ENCODE measurements at regions not wholly inside any gene's neighbourhood (a gene's known extent, or its start where the extent isn't known, plus 50 kb on each side); places are given as distances from the start of the nearest gene placed in this dataset.

DNA sequence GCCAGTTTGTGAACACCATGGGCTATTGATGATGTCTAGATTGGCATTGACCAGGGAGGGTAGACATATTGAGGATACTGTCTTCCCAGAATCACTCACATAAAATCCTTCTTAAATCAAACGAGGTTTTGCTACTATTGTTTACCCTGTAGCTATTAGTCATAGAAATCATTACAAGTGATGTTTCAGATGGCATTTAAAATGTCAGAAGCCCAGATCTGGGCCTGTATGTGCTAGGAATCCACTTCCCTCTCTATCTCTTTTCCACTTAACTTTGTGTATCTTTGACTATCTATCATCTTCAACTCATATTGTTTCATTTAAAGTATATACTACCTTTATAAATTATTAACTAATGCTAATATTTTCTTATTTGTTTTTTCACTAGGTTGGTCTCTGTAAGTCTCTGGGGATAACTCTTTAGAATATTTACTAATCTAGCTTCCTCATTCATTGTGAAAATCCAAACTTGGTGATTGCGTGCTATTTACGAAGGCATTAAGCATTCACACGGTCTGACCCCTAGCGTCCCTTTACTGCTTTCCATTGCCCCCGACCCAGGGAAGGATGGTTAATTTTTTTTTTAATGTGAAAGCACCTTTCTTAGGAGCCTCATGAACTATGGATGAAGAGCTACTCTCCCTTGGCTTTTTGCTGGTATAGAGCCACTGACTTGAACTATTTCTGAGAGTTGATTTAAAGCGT, 281.8 kb downstream of the GPATCH2 start:
- Histone ChIP-seq H3K36me3 (ENCODE audit: control insufficient read depth in 2 of 2, insufficient read depth in 2 of 2, low read length in 2 of 2) (no peaks in the 10 kb centered on the region), H3K9ac (ENCODE audit: low read depth in 1 of 2, low read length in 2 of 2) (no peak overlapping the region), H3K9me3 (ENCODE audit: control insufficient read depth in 2 of 2, low read length in 2 of 2) (no peaks in the 10 kb centered on the region), H3K27me3 (ENCODE audit: control insufficient read depth in 2 of 2, insufficient read depth in 2 of 2, low read length in 2 of 2) (no peaks in the 10 kb centered on the region), H3K27ac (ENCODE audit: low read depth in 2 of 2, low read length in 2 of 2) (no peak overlapping the region), H3K4me3 (ENCODE audit: low read length in 2 of 2) (no peak overlapping the region), H3K4me1 (ENCODE audit: control insufficient read depth in 2 of 2, insufficient read depth in 2 of 2, low read length in 2 of 2) (no peaks in the 10 kb centered on the region)

DNA sequence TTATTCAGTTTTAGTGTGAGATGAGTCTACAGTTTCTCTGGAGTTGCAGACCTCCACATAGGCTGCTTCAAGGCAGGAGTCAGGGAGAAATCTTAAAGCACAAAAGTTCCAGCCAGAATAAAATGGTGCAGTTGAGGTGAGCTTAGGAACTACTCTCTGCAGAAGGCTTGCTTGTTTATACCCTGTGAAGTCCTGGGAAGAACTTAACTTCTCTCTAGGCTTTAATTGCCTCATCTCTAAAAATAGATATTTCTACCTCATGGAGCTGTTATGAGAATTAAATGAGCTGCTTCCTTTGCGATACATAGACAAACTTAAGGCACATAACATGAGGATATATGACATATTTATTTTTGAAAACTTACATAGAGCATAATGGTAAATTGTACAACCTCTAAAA, 286.2 kb downstream of the GPATCH2 start:
- H3K27me3 ChIP-seq (ENCODE audit: control insufficient read depth in 2 of 2, insufficient read depth in 2 of 2, low read length in 2 of 2), result no peaks in the 10 kb centered on the region
- no peaks in the 10 kb centered on the region for H3K9me3 ChIP-seq (ENCODE audit: control insufficient read depth in 2 of 2, low read length in 2 of 2)
- H3K4me3 ChIP-seq (ENCODE audit: low read length in 2 of 2), result no peak overlapping the region
- H3K9ac ChIP-seq (ENCODE audit: low read depth in 1 of 2, low read length in 2 of 2), result no peak overlapping the region
- H3K36me3 ChIP-seq (ENCODE audit: control insufficient read depth in 2 of 2, insufficient read depth in 2 of 2, low read length in 2 of 2), result no peaks in the 10 kb centered on the region
- H3K27ac ChIP-seq (ENCODE audit: low read depth in 2 of 2, low read length in 2 of 2), result no peak overlapping the region
- no peaks in the 10 kb centered on the region for H3K4me1 ChIP-seq (ENCODE audit: control insufficient read depth in 2 of 2, insufficient read depth in 2 of 2, low read length in 2 of 2)

DNA sequence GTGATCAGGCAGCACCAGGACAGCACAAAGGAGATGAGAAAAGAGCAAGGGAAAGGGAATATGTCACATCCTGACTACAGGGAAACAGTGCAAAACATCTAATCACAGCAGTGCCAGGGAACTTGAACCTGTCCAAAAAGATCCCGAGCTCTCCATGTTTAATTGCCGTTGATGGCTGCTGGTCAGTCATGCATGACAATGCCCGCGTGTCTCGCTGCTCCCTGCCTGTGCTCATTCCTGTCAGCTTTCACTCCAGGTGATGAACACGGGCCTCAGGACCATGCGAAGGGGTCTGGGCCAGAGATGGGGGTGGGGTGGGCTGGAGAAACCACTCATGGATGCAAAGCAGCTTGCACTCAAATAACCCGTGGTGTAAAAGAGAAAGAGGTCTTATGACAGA, 287.0 kb downstream of the GPATCH2 start:
- no peaks in the 10 kb centered on the region for H3K27me3 ChIP-seq (ENCODE audit: control insufficient read depth in 2 of 2, insufficient read depth in 2 of 2, low read length in 2 of 2)
- no peaks in the 10 kb centered on the region for H3K9me3 ChIP-seq (ENCODE audit: control insufficient read depth in 2 of 2, low read length in 2 of 2)
- no peak overlapping the region for H3K27ac ChIP-seq (ENCODE audit: low read depth in 2 of 2, low read length in 2 of 2)
- no peak overlapping the region for H3K9ac ChIP-seq (ENCODE audit: low read depth in 1 of 2, low read length in 2 of 2)
- no peaks in the 10 kb centered on the region for H3K4me1 ChIP-seq (ENCODE audit: control insufficient read depth in 2 of 2, insufficient read depth in 2 of 2, low read length in 2 of 2)
- H3K4me3 ChIP-seq (ENCODE audit: low read length in 2 of 2), result no peak overlapping the region
- no peaks in the 10 kb centered on the region for H3K36me3 ChIP-seq (ENCODE audit: control insufficient read depth in 2 of 2, insufficient read depth in 2 of 2, low read length in 2 of 2)

DNA sequence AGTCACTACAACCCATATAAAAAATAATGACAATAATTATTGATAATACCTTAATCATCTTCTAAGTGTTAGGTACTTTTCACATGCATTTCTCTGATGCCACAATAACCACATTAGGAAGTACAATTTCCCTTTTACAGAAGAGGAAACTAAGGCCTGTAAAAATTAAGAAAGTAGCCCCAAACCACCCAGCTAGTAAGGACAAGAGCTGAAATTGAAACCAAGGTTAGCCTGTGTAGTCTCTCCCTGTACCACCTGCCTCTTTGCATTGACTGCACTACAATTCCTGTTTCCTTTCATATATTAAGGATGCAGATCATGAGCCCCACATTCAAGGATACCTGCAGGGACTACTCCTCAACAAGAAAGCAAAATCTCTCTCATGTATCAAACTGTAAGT, 288.8 kb downstream of the GPATCH2 start:
- H3K36me3 ChIP-seq (ENCODE audit: control insufficient read depth in 2 of 2, insufficient read depth in 2 of 2, low read length in 2 of 2), result no peaks in the 10 kb centered on the region
- no peak overlapping the region for H3K9ac ChIP-seq (ENCODE audit: low read depth in 1 of 2, low read length in 2 of 2)
- no peak overlapping the region for H3K4me3 ChIP-seq (ENCODE audit: low read length in 2 of 2)
- H3K9me3 ChIP-seq (ENCODE audit: control insufficient read depth in 2 of 2, low read length in 2 of 2), result no peaks in the 10 kb centered on the region
- H3K4me1 ChIP-seq (ENCODE audit: control insufficient read depth in 2 of 2, insufficient read depth in 2 of 2, low read length in 2 of 2), result no peaks in the 10 kb centered on the region
- no peaks in the 10 kb centered on the region for H3K27me3 ChIP-seq (ENCODE audit: control insufficient read depth in 2 of 2, insufficient read depth in 2 of 2, low read length in 2 of 2)
- H3K27ac ChIP-seq (ENCODE audit: low read depth in 2 of 2, low read length in 2 of 2), result no peak overlapping the region

DNA sequence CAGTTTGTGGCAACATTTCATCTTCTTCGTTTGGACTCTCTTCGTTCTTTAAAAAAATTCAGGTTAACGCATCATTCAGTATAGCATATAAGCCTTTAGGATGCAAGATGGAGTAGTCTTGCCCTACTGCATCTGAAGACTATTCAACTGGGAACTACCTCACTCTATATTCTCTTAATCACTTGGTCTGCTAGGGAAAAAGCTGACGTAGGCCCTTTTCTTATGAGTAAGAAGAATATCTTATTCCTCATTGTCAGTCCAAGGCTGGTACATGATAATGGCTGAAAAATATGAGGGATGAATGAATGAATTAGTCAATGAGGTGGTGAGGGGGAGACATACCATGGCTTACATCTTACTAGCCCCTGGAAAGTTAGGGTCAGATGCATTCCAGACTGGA, 294.2 kb downstream of the GPATCH2 start:
- no peaks in the 10 kb centered on the region for H3K9me3 ChIP-seq (ENCODE audit: control insufficient read depth in 2 of 2, low read length in 2 of 2)

DNA sequence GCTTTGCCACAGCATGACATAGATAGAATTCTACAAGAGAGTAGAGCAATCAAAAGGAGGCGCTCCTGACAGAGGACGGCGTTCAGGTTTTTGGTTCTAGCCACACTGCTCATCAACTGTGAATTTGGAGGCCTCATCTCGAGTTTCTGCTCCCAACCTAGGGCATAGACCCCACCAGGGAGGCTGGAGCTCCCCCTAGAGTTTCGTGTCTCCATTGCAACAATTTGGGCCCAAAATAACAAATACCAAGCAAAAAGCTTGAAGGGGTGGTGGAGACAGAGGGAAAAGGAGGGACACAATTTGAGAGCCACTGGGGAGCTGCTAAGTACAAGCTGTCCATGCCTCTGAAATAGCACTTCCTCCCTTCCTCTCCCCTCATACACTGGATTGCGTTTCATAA, 297.0 kb downstream of the GPATCH2 start:
- no peak overlapping the region for H3K4me3 ChIP-seq (ENCODE audit: low read length in 2 of 2)
- H3K36me3 ChIP-seq (ENCODE audit: control insufficient read depth in 2 of 2, insufficient read depth in 2 of 2, low read length in 2 of 2), result no peaks in the 10 kb centered on the region
- H3K4me1 ChIP-seq (ENCODE audit: control insufficient read depth in 2 of 2, insufficient read depth in 2 of 2, low read length in 2 of 2), result no peaks in the 10 kb centered on the region
- H3K9ac ChIP-seq (ENCODE audit: low read depth in 1 of 2, low read length in 2 of 2), result no peak overlapping the region
- H3K9me3 ChIP-seq (ENCODE audit: control insufficient read depth in 2 of 2, low read length in 2 of 2), result no peaks in the 10 kb centered on the region
- no peak overlapping the region for H3K27ac ChIP-seq (ENCODE audit: low read depth in 2 of 2, low read length in 2 of 2)
- no peaks in the 10 kb centered on the region for H3K27me3 ChIP-seq (ENCODE audit: control insufficient read depth in 2 of 2, insufficient read depth in 2 of 2, low read length in 2 of 2)

More for the DNA sequence above, 294.2 kb downstream of the GPATCH2 start:
- Histone ChIP-seq H3K4me3 (ENCODE audit: low read length in 2 of 2) (no peak overlapping the region), H3K27me3 (ENCODE audit: control insufficient read depth in 2 of 2, insufficient read depth in 2 of 2, low read length in 2 of 2) (no peaks in the 10 kb centered on the region), H3K27ac (ENCODE audit: low read depth in 2 of 2, low read length in 2 of 2) (no peak overlapping the region), H3K36me3 (ENCODE audit: control insufficient read depth in 2 of 2, insufficient read depth in 2 of 2, low read length in 2 of 2) (no peaks in the 10 kb centered on the region), H3K4me1 (ENCODE audit: control insufficient read depth in 2 of 2, insufficient read depth in 2 of 2, low read length in 2 of 2) (no peaks in the 10 kb centered on the region), H3K9ac (ENCODE audit: low read depth in 1 of 2, low read length in 2 of 2) (no peak overlapping the region)

DNA sequence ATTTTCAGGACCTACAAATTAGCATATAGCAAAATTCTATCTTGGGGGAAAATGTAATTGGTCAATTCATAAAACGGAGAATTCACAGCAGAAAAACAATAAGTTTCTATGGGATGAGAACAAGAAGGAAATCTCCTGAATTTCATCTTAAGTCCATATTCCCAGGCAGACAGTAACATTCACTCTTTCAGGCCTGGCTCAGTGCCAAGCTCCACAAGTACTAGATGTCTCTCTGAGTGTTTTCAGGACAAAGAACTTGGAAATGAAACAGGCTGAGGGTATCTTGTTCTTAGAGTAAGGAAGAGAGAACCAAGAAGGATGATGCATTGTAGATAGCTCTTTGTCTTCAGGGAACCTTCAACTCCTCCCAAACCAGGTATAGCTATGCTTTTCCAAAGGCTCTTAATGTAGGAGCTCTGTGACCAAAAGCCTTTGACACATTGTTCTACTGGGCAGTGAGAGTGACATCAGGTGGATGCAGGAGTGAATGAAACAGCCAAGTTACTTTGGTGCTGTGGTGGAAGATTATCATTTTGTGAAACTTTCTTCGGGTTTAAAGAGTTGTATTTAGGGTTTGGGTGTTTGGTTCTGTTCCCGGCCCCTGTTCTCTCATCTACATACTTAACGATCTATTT, 298.3 kb downstream of the GPATCH2 start:
- Histone ChIP-seq H3K27ac (ENCODE audit: low read depth in 2 of 2, low read length in 2 of 2) (no peak overlapping the region), H3K9ac (ENCODE audit: low read depth in 1 of 2, low read length in 2 of 2) (no peak overlapping the region), H3K27me3 (ENCODE audit: control insufficient read depth in 2 of 2, insufficient read depth in 2 of 2, low read length in 2 of 2) (no peaks in the 10 kb centered on the region), H3K36me3 (ENCODE audit: control insufficient read depth in 2 of 2, insufficient read depth in 2 of 2, low read length in 2 of 2) (no peaks in the 10 kb centered on the region), H3K4me1 (ENCODE audit: control insufficient read depth in 2 of 2, insufficient read depth in 2 of 2, low read length in 2 of 2) (no peaks in the 10 kb centered on the region), H3K4me3 (ENCODE audit: low read length in 2 of 2) (no peak overlapping the region), H3K9me3 (ENCODE audit: control insufficient read depth in 2 of 2, low read length in 2 of 2) (no peaks in the 10 kb centered on the region)

DNA sequence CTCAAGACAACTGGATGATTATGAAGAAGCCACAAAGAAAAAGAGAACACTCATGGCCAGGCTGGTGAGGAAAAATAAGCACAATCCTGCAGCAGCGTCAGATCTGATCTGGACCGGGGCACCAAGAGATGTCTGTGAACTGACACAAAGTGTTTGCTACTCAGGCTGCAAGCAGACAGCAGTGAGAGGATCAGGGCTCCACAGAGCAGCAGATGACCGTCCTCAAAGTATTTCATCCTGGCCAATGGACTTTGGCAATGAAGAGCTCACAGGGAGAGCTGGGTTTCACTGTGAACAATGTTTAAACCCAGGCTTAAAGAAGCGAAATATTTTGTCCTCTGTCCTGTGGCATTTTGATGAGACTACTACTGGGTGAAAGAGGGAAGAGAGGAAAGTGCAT, 299.2 kb downstream of the GPATCH2 start:
- Histone ChIP-seq H3K9me3 (ENCODE audit: control insufficient read depth in 2 of 2, low read length in 2 of 2) (no peaks in the 10 kb centered on the region), H3K27me3 (ENCODE audit: control insufficient read depth in 2 of 2, insufficient read depth in 2 of 2, low read length in 2 of 2) (no peaks in the 10 kb centered on the region), H3K4me1 (ENCODE audit: control insufficient read depth in 2 of 2, insufficient read depth in 2 of 2, low read length in 2 of 2) (no peaks in the 10 kb centered on the region), H3K36me3 (ENCODE audit: control insufficient read depth in 2 of 2, insufficient read depth in 2 of 2, low read length in 2 of 2) (no peaks in the 10 kb centered on the region), H3K9ac (ENCODE audit: low read depth in 1 of 2, low read length in 2 of 2) (no peak overlapping the region), H3K27ac (ENCODE audit: low read depth in 2 of 2, low read length in 2 of 2) (no peak overlapping the region), H3K4me3 (ENCODE audit: low read length in 2 of 2) (no peak overlapping the region)

DNA sequence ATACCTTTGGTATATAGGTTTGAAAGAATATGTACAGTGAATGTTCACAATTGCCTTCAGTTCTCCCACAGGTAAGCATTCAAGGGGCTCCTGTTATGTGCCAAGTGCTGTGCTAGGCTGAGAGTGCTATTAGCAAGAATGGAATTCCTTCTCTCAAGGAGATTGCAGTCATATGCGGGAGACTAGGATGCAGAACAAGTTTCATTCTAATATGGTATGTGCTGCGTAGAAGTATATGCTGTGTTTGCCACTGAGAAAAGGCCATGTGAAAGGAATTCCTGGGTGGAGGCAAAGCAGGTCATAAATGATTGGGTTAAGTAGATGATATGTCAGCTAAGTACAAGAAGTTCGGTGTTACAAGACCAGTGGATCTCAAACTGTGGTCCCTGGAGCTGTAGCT, 303.0 kb downstream of the GPATCH2 start:
- no peaks in the 10 kb centered on the region for H3K9me3 ChIP-seq (ENCODE audit: control insufficient read depth in 2 of 2, low read length in 2 of 2)
- H3K4me1 ChIP-seq (ENCODE audit: control insufficient read depth in 2 of 2, insufficient read depth in 2 of 2, low read length in 2 of 2), result no peaks in the 10 kb centered on the region
- H3K27ac ChIP-seq (ENCODE audit: low read depth in 2 of 2, low read length in 2 of 2), result no peak overlapping the region
- H3K36me3 ChIP-seq (ENCODE audit: control insufficient read depth in 2 of 2, insufficient read depth in 2 of 2, low read length in 2 of 2), result no peaks in the 10 kb centered on the region
- H3K9ac ChIP-seq (ENCODE audit: low read depth in 1 of 2, low read length in 2 of 2), result no peak overlapping the region
- no peak overlapping the region for H3K4me3 ChIP-seq (ENCODE audit: low read length in 2 of 2)
- no peaks in the 10 kb centered on the region for H3K27me3 ChIP-seq (ENCODE audit: control insufficient read depth in 2 of 2, insufficient read depth in 2 of 2, low read length in 2 of 2)

DNA sequence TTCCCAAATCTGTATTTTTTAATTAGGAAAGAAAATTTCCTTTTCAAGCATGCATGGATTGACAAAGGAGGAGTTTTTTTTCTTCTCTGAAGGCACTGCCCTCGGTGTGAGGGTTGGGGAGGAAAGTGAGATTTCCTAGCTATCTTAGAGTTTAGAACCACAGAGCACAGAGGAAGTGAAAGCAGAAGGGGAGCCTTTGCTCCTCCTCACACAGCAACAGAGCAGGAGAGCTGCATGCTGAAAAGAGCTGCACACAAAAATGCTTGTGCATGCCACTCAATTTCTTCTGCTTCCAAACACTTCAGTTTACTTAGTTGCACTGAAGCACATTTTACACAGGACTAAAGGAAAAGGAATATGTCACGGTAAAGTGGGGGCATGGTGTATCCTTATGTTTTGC, 308.1 kb downstream of the GPATCH2 start:
- Histone ChIP-seq H3K36me3 (ENCODE audit: control insufficient read depth in 2 of 2, insufficient read depth in 2 of 2, low read length in 2 of 2) (no peaks in the 10 kb centered on the region), H3K27me3 (ENCODE audit: control insufficient read depth in 2 of 2, insufficient read depth in 2 of 2, low read length in 2 of 2) (no peaks in the 10 kb centered on the region), H3K9me3 (ENCODE audit: control insufficient read depth in 2 of 2, low read length in 2 of 2) (no peaks in the 10 kb centered on the region), H3K9ac (ENCODE audit: low read depth in 1 of 2, low read length in 2 of 2) (no peak overlapping the region), H3K27ac (ENCODE audit: low read depth in 2 of 2, low read length in 2 of 2) (no peak overlapping the region), H3K4me3 (ENCODE audit: low read length in 2 of 2) (no peak overlapping the region), H3K4me1 (ENCODE audit: control insufficient read depth in 2 of 2, insufficient read depth in 2 of 2, low read length in 2 of 2) (no peaks in the 10 kb centered on the region)
